Stromal cell of bone marrow (primary cell): ENCODE measurements at regions not wholly inside any gene's neighbourhood (a gene's known extent, or its start where the extent isn't known, plus 50 kb on each side); places are given as distances from the start of the nearest gene placed in this dataset.

Experiments
- DNase-seq: peaks from one replicate; pipeline ENCODE4 v3.0.0-alpha.2; 2012; ENCODE audit warnings: low read depth

DNA sequence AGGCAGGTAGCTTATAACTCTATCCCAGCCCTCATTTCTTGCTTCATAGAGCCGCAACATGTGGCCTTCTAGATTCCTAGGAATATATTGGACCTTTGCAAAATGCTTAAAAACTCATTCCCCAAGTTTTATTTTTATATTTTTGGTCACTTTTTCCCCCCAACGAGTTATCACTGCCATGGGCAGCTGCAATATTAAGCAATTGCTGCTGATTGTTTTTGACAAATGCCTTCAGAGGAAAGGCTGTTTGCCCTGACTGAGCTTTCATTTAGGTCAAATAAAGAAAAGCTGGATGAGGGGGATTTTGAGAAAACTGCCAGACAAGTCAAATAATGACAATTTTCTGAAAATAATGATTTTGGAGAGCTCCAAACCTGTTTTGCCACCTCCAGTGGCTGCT, 976.9 kb upstream of the MBL2 start:
- DNase-seq, result no peak

DNA sequence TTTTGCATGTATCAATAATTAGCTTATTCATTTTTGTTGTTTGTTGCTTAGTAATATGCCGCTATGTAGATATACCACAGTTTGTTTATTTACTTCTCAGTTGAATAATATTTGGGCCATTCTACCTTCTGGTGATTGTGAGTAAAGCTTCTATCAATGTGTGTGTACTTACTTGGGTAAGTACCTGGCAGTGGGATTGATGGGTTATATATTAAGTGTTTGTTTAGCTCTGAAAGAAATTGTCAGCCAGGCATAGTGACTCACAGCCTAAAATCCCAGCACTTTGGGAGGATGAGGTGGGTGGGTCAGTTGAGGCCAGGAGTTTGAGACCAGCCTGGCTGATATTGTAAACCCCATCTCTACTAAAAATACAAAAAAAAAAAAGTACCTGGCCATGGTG, 975.7 kb upstream of the MBL2 start:
- no peak for DNase-seq

DNA sequence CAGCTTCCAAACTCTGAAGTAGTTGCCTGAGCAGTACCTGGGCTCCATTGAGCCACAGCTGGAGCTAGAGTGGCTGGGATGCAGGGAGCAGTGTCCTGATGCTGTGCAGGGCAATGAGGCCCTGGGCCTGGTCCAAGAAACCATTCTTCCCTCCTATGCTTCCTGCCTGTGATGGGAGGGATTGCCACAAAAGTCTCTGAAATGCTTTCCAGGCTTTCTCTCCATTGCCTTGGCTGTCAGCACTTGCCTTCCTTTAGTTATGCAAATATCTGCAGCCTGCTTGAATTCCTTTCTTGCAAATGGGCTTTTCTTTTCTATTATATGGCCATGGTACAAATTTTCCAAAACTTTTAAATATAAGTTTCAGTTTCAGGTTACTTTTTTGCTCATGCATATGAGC, 972.2 kb upstream of the MBL2 start:
- DNase-seq, result no peak

DNA sequence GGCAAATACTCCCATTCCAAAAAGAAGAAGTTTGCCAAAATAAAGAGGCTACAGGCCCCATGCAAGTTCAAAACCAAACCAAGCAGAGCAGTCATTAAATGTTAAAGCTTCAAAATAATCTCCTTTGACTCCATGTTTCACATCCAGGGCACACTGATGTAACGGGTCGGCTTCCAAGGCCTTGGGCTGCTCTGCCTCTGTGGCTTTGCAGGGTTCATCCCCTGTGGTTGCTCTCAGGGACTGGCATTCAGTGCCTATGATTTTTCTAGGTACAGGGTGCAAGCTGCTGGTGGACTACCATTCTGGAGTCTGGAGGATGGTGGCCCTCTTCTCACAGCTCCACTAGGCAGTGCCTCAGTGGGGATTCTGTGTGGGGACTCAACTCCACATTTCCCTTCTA, 971.6 kb upstream of the MBL2 start:
- DNase-seq, result no peak

DNA sequence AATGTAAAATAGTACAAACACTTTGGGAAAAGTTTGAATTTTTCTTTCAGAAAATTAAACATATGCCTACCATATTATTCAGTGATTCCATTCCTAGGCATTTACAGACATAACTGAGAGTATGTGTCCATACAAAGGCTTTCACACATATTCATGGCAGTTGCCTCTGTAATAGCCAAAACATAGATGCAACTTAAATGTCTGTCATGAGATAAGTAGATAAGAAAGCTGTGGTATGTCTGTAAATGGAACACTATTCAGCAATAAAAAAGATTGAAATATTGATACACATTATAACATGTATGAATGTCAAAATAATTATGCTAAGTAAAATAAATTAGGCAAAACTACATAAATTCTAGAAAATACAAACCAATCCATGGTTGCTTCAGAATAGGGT, 964.5 kb upstream of the MBL2 start:
- DNase-seq, result no peak

DNA sequence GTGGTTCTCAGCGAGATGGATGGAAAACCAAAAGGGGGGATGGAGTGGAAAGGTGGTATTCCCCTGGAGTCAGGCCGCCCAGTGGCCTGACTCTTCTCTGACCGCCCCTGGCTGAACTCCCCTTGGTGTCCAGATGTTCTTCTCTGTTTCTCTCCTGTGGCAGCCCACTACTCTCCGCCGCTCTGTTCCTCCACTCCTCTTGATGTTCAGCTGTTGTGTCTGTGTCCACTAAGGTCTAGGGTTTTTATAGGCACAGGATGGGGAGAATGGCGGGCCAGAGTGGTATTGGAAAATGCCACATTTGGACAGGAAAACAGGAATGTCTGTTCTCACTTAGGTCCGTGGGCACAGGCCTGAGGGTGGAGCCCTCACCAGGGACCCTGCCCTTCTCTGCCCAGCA, 954.3 kb upstream of the MBL2 start:
- DNase-seq, result no peak

DNA sequence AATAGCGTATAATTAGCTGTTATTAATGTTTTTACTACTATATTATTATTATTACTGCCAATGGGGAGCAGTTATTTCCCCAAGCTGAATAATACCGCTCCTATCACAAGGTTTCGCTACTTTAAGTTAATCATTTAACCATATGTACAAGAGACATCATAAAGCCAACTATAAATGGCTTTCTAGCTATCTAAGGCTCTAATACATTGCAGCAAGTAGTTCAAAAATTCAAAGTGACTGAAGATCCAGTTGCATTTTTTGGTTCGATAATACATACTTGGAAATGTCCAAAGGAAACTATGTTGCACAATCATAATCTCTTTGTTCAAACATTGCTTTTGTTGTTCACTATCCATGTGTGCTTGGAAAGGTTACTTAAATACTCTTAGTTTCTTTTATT, 952.0 kb upstream of the MBL2 start:
- no peak for DNase-seq

DNA sequence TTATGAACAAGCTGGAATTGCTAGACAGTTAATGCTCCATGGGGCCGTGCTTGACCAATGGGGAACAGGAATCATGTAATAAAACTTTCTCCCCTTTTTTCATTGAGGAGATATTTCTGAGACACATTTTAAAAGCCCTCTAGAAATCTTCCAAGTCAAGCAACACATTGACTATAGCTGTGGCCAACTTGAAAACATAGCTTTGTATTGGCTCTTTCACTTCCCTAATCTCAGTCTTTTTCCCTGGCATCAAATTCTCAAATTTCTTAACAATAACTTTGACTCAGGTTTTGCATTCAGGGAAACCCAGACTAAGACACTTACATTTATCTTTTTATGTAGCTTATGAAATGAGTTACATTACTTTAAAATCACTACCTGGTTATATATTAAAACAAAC, 947.1 kb upstream of the MBL2 start:
- no peak for DNase-seq

DNA sequence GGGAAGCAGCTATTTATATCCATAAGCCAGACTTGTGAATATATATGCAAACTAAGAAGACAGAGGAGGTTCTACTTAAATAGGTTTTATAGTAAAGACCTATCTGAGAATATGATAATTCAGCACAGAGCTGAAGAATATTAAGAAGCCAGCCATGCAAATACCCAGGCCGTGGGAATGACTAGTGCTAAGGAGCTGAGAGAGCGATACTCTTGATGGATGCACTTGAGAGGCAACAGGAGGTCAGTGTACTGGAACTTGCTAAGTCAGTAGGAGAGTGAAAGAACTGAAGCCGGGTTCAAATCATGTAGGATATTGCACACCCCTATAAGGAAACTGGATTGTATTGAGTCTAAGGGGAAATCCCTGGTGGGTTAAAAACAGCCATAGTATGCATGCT, 943.6 kb upstream of the MBL2 start:
- no peak for DNase-seq

DNA sequence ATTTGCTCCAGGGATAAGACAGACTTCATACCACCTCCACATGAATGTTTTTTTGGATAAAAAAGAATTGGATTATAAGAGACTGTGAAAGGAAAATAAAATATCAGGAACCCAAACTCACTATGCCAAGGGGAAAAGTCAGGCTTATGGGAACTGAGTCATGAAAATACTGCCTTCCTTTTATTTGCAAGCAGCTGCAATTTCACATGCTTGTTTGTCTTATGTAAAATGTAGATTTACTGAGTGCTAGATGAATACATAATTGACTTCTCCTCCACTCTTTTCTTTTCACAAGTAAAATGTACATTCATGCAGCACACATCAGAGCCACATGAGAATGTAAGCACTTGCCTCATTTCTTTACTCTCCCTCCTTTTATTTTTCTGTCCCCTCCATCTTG, 940.8 kb upstream of the MBL2 start:
- no peak for DNase-seq

DNA sequence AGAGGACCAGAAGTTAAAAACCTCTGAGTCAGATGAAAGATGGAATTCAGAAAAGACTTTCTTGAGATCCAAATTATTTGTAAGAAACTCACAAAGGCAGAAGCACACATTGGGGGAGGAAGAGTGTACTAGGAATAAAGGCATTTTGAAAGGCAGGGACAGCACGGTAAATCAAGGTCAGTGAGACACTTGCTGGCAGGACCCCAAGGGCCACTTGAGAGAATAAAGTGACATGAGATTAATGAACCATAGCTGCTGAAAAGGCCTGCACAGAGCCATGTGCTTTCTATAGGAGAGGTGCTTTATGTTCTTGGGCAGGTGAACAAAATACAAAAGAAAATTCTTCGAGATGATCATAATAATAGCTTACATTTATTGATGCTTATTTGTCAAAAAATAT, 929.9 kb upstream of the MBL2 start:
- no peak for DNase-seq

DNA sequence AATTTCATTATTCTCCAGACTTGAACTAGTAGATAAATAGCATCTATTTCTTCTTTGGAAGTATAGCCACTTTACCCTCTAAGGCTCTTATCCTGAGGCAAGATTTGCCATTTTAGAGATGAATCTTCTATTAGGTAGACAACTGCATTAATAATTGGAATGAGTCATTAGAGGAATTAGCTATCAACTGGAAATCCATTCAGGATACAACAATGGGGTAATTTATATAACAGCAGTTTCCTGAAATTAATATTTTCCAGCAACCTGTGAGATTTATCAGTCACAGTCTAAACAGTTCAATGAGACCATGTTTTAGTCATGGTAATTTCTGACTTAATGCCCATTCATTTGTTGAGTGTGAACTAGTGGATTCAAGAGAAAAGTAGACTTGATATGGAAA, 928.6 kb upstream of the MBL2 start:
- DNase-seq, result no peak

DNA sequence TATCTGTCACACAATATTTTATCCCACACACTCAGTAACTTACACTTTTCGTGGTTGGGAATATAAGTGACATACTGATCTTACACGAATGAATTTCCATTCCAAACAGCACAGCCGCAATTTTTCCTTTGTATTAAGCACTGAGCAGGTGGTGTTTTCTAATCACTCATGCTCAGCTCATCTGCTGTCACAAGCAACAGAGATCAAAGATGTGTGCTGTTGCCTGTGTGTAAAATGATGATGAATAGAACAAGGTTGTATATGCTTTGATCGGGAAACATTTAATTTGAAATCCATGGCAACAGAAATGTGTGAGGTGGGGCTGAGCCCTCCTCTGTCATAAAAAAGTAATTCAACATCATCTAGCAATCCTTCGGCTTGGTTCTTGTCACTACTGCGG, 927.7 kb upstream of the MBL2 start:
- no peak for DNase-seq

DNA sequence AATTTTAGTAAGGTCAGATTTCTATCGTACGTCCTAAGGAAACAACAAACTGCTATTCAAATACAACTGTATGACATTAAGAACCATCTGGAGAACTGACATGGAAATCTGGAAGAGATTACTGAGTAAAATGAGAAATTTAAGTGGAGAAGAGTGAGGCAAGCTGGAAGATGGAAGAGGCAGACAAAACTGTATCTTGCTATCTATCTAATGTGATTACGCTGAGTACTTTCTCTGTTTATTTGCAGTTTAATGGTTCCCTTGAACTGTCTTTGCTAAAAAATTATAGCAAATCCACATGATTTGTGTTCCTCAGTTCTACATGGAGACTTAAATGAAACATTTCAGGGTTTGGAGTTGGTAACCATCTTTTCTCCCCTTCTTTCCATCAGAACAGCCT, 927.1 kb upstream of the MBL2 start:
- DNase-seq, result no peak

DNA sequence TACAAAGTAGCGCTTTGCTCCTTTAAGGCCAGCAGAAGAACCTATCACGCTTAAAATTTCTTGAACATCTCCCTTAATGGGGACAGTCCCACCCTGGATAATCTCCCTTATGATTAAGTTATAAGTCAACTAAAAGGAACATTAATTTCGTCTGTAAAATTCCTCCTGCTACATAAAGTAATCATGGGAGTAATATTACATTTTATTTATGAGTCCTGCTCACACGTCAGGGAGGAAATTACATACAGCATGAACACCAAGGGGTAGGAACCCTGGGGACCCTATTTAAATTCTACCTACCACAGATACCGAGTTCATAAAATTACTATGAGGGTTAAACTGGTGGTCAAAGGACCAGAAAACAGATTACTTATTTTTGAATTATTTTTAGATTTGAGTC, 926.6 kb upstream of the MBL2 start:
- DNase-seq, result no peak

DNA sequence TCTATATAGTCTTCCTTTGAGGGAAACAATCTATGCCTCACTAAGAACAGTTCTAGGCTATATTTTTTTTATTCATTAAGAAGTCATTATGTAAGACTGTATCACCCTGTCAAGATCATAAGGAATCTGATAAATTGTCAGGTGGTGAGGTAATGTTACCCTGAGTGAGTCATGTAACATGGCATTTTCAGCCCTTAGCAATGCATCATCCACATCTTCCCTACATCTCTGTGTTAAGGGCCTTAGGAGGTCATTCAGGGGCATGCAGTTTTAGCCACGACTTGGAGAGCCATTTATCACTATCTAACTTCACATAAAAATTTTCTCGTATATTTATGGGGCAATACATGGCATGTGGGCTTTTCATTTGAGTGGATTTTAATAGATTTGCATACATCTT, 924.5 kb upstream of the MBL2 start:
- no peak for DNase-seq

DNA sequence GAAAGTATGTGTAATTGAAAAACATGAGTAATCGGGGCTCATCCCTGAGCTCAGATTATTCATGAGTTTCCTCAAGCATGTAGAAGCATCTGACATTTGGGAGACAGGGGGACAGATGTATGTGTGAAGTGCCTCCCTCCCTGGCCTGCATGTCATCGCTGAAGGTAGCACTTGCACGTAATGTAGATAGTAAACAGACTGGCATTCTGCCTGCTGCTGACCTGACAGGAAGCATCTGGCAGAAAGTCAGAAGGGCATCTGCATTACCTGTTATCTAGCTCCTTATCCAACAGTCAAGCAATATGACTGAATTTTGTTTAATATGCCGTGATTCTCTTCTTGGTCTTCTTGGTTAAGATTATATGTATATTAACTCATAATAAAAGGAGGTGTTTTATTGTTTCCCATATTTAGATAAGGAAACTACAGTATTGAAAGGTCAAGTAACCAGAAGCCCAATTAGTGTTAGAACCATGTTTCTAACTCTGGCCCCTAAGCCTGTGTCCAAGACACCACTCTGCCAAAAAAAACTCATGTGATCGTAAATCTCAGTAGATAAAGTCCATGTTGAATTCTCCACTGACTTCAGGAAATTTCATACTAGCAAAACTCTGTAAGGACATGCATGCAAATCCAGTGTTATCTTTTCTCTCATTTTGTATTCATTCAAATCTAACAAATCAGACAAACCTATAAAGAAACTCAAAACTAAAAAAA, 918.1 kb upstream of the MBL2 start:
- no peak for DNase-seq

DNA sequence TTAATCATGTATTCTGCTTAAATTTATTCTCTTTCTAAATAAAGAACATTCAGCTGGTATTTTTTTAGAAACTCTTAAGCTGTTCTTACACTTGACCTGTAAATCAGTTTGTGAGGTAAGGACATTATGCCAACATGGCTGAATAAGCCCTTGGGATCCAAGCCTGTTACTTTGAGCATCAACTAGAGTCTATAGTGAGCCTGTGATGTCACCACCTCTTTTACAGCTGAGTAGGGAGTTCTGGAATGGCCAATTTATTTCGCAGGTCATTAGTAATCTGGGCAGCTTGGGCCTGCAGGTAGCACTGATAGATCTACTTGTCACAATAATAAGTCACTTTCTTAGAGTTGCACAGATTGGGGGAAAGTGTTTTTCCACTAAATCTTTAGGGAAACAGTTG, 915.2 kb upstream of the MBL2 start:
- DNase-seq, result no peak

DNA sequence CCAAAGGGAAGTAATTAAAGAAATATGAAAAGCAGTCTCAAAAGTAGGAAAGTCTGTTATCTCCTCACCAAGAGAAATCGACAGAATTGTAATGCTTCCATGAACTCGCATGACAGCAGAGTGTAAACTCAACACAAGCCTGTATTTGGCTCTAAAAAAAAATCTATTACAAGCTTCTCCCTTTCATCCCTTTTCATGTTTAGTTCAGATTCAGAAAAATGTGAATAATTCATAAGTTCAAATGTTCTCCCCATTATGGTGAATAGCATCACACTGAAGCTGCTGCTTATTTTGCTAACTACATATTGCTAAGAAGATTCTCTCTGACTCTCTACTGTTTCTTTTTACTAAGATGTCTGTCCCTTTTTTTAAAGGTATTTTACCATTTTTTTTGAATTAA, 910.3 kb upstream of the MBL2 start:
- no peak for DNase-seq

DNA sequence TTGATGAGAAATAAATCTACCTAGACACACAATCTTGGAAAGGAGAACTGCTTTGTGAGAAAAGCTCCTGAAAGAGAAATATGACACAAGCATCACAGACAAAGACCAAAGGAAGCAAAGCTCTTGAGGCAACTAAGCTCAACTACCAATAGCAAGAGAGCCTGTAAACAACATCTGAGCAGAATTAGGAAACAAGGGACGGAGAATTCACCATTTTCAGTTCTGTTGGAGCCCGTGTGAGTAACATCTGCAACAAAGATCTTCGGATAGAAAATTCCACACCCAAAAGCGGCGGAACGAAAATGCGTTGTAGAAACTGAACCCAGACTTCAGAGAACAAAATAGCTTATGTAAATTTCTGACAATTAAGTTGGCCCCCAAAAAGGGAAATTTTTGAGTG, 909.9 kb upstream of the MBL2 start:
- DNase-seq, result no peak

DNA sequence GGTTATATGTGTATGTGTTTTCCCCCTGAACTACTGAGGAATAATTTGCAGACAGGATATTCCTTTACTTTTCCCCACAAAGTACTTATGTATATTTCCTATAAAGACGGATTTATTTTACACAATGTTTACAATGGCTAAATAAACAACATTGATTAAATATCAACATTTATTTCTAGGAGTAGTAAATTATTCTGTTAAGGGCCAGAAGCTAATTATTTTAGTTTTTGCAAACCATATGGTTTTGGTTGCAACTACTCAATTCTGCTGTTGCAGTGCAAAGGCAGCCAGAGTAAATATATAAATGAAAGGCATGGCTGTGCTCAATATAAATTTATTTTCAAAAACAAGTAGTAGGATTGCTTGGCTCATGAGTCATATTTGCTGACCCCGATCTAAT, 907.1 kb upstream of the MBL2 start:
- no peak for DNase-seq

DNA sequence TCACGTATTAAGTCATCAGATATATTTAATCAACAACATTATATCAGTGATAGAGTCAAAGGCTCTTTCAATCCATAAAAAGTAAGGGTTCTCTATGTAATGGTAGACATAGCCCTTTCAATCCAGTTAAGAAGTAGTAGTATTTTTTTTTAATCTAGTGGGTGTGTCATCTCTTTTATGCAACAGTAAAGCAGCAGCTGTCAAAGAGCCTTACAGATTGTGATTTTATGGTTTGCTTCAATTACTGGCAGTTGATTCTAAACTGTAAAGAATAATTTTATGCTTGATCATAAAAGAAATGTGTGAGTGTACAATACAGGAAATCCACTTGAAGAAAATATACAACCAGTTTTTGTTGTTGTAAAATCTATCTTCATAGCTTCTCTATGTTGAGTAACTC, 902.6 kb upstream of the MBL2 start:
- no peak for DNase-seq

DNA sequence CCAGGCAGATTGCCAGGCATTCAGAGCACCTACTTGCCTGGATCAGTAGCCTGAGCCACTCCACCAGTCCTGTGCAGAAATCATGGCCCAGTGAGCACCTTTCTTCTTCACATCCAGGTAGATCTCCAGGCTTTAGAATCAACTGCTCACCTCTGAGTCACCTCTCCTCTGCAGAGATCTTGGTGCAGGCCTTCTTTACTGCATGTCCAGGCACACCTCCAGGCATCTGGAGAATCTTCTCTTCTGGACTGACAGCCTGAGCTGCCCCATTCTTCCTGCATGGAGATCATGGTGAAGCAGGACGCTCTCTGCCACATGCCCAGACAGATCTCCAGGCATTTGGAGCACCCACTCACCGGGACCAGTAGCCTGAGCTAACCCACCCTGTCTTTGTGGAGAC, 894.5 kb upstream of the MBL2 start:
- DNase-seq, result no peak

DNA sequence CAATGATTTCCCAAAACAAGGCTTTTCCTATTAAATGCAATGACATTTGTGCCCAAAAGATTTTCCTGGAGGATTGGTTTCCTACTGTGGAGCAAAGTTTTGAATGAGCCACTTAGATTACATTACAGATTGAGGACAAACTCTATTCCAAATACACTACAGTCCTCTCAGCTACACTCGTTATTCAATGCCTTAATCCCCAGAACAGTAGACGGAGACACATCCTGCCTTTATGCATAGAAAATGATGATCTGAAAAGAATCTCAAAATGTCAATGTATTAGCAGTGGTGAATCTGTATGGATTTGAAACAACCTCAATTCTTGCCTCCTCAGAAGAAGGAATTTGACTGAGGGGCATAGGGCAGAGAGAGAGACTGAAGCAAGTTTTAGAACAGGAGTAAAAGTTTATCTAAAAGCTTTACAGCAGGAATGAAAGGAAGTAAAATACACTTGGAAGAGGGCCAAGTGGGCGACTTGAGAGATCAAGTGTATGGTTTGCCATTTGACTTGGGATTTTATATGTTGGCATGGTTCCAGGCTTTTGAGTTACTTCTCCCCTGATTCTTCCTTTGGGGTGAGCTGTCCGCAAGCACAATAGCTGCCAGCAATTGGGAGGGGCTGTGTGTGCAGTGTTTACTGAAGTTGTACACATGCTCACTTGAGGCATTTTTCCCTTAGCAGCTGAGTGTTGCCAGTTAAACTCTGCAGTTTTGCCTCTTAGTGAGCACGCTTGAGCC, 891.9 kb upstream of the MBL2 start:
- no peak for DNase-seq
